IPS-11a (cell line): ENCODE measurements at regions not wholly inside any gene's neighbourhood (a gene's known extent, or its start where the extent isn't known, plus 50 kb on each side); places are given as distances from the start of the nearest gene placed in this dataset.
"Not testable (repeated sequence)": the region's sequence is repeated elsewhere in the genome, so short reads cannot be mapped to it uniquely, and the experiment has no call there.

ENCODE experiments used
- H3K4me3 ChIP-seq: one replicate; pipeline ENCODE4 v1.5.1; 2013; ENCODE audit warnings: low read depth, low read length, control low read depth

- H3K4me3 ChIP-seq = no peak overlapping the region
Observed at GRCh38 chr2:136297994-136298393, 180.0 kb upstream of the CXCR4 start.

GRCh38 chr2:136297312-136297711, 179.4 kb upstream of the CXCR4 start:
- no peak overlapping the region for H3K4me3 ChIP-seq

GRCh38 chr2:136295168-136295567, 177.2 kb upstream of the CXCR4 start:
- H3K4me3 ChIP-seq = no peak overlapping the region

- no peak overlapping the region for H3K4me3 ChIP-seq
Observed at GRCh38 chr2:136291871-136292270, 173.9 kb upstream of the CXCR4 start.

DNA sequence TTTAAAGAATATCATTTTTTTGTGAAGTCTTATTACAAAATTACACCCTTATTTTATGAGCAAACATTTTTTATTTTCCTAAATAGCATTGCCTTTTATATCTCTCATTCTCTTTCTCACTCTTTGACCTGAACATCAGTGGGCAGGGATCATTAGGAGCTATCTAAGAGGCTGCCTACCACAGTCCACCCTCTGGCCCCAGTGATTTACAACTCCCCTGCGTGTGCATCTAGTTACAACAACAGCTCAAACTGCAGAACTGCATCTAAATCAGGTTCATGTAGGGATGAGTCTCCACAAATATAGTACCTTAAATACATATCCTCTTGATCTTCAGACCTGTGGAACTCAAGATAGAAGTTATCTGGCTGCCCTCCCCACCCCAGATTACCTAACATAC, 172.4 kb upstream of the CXCR4 start:
- no peak overlapping the region for H3K4me3 ChIP-seq

DNA sequence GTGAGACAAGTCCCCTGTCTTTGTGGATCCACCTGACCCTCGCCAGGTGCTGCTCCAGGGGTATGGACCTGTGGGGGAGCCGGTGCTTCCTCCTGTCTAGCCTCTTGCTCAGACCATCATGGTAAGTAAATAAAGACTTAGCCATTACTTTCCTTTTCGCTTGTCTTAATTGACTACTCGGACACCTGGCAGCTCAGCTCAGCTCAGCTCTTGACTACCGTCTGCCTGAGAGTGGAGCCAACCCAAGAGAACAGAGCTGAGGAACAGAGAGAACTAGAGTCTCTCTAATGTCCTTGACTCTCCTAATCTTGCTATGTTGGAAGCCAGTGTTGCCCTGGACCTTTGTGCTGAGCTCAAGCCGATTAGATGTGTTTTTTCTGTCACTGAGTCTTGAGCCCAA, 170.3 kb upstream of the CXCR4 start:
- no peak overlapping the region for H3K4me3 ChIP-seq

DNA sequence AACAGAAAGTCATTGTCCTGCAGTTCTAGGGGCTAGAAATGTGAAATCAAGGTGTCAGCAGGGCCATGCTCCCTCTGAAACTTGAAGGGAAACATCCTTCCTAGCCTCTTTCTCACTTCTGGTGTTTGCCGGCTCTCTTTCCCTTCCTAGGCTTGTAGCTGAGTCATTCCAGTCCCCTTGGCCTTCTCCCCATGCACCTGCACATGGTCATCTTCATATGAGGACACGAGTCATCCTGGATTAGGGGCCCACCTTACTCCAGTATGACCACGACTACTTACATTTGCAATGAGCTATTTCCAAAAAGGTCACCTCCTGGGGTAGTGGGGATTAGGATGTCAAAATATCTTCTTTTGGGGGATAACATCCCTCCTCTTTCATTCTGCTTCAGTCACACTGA, 168.5 kb upstream of the CXCR4 start:
- H3K4me3 ChIP-seq = no peak overlapping the region

- H3K4me3 ChIP-seq = no peak overlapping the region
Observed at GRCh38 chr2:136284226-136285119, 166.5 kb upstream of the CXCR4 start.

DNA sequence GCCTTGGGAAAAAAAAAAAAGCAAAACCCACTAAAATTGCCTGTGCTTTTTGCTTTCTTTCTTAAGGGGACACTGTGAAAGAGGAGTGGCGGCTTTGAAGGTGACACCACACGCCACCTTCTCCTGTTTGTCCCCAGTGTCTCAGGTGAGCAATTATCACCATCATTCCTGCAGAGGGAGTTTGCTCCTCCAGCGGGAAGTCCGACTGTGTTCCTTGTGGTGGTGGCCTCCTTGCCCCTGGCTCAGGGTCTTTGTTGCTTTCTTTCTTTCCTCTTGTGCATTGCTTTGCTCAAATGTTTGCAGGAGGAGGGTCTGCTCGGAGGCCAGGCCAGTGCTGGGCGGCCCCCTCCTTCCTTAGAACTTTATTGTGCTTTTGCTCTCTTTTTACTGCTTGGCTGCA, 164.3 kb upstream of the CXCR4 start:
- H3K4me3 ChIP-seq = no peak overlapping the region

GRCh38 chr2:136281281-136282114, 163.5 kb upstream of the CXCR4 start:
- no peak overlapping the region for H3K4me3 ChIP-seq

DNA sequence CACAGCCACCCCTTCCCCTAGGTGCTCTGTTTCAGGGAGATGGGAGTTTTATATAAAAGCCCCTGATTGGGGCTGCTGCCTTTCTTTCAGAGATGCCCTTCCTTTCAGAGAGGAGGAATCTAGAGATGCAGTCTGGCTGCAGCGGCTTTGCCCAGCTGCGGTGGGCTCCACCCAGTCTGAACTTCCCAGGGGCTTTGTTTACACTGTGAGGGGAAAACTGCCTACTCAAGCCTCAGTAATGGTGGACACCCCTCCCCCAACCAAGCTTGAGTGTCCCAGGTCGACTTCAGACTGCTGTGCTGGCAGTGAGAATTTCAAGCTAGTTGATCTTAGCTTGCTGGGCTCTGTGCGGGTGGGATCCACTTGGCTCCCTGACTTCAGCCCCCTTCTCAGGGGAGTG, 148.4 kb upstream of the CXCR4 start:
- not testable (repeated sequence) for H3K4me3 ChIP-seq

DNA sequence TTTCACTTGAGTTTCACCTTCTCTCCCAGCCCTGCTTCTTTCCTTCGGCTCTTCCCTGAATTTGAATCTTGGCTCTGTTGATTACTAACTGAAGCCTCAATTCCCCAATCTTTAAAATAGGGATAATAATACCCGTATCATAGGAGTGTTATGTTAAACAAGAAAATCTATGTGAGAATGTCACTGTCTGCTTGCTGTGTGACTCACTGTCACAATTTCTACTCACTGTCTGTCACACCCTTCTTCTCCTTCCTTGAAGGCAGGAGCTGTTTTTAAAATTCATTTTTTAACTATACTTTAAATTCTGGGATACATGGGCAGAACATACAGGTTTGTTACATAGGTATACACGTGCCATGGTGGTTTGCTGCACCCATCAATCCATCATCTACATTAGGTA, 141.6 kb upstream of the CXCR4 start:
- no peak overlapping the region for H3K4me3 ChIP-seq

DNA sequence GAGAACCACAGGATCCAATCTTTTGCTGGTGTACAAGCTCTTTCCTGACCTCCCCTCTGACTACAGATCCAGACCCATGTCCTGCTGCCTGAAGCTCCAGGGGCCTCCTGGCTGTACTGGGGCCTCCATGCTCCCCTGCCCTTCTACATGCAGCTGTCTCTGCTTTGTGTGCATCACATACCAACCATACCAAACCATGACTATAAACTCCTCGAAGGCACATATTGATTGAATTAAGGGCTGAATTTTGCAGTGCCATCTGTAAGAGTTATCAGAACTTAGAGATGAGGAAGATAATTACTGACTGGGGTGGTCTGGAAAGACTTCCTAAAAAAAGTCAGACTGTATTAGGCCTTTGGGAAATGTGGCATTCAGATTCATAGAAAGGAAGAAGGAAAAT, 139.9 kb upstream of the CXCR4 start:
- no peak overlapping the region for H3K4me3 ChIP-seq

GRCh38 chr2:136255648-136256461, 137.9 kb upstream of the CXCR4 start:
- no peak overlapping the region for H3K4me3 ChIP-seq

DNA sequence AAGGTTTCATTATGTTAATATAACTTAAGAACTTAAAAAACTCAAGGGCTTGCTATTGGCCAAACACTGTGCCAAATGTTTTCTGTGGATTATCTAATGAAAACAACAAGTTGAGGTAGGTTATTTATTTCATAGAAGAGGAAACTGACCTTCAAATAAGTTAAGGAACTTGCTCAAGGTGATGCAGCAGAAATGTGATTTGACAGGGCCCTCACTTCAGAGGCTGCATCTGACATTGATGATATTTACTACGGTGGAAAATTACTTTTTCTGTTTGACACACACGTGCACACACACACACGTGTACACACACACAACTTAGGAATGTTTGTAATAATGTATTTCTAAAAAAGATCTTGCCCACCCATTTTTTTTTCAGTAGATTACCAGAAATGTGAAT, 137.2 kb upstream of the CXCR4 start:
- H3K4me3 ChIP-seq = no peak overlapping the region

DNA sequence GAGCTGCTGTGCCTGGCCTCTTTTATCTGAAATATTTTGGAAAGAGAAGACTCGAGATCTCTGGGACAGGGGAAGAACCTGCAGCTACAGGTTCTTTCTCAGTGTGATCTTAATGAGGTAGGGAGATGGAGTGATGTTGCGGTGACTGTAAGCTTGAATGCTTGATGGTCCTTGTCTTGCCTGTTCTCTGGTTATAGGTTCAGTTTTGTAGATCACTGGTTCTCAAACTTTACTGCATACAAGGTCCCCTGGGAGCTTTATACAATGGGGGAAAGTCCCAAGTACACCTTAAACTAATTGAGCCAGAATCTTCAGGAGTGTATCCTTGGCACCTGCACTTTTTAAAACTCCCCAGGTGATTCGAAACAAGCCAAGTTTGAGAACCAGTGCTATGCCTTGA, 136.7 kb upstream of the CXCR4 start:
- H3K4me3 ChIP-seq = no peak overlapping the region

DNA sequence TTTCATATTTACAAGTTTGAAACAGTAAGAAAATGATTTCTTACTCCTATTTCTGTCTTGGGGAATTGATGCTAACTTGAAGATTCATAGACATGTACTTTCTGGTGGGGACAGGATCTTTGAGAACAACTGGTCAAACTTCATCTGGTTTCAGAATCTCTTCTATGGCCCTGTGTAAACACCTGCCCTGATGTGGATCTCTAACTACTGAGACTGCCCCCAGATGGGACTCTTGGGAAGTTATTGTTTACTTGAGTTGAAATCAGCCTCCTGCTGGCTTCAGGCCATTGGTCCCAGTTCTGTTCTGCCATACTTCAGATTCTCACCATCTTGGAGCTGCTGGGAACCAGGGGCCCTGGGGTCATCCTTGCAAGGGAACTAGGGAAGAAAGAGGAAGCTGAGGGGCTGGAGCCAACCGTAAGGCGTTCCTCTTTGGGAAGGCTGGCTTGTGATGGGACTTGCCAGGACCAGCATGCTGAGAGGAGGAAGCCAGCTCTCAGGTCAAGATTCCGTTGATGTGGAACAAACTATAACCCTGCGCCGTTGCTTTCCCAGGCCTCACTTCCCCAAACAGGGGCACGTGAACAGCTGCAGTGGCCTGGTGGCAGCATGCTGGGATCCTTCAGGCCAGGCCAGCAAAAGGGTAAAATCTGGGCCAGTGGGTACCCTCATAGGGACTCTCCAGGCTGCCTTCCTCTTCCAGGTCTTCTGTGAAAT, 135.5 kb upstream of the CXCR4 start:
- no peak overlapping the region for H3K4me3 ChIP-seq

DNA sequence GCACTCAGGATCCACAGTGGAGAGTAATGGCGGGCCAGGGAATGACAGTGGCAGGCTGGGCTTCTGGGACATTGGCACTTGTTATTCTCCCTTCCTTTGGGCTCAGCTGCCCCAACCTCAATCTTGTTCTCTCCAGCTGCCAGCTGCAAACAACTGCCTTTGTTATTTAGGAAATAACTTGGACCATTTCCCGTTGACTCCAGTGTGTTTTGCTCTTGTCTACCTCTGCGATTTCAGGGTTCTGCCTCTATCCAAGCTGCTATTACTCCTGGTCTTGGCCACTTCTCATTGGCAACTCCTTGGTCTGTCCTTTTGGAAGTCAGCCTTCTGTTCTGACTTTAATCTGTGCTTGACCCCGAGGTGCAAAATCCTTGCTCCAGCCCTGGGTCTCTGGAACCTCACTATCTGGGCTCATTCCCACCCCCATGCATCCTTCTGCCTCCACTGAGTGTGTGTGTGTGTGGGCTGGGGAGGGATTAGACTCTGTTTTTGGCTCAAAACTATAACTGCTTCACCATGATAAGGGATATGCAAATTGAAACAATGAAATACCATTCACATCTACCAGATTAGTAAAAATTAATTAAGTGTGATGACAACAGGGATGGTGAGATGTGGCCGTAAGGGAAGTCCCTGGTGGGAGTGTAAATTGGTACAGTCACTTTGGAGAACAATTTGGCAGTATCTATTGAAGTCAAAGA, 134.1 kb upstream of the CXCR4 start:
- H3K4me3 ChIP-seq = no peak overlapping the region

- H3K4me3 ChIP-seq = no peak overlapping the region
Observed at GRCh38 chr2:136251197-136251884, 133.4 kb upstream of the CXCR4 start.
